ENCODE measurements at regions not wholly inside any gene's neighbourhood (a gene's known extent, or its start where the extent isn't known, plus 50 kb on each side); places are given as distances from the start of the nearest gene placed in this dataset.

- DNase-seq (ENCODE audit: low spot score in 2 of 2) = no peak
- Histone ChIP-seq H3K27me3 (ENCODE audit: low read depth) (no peaks in the 10 kb centered on the region), H3K36me3 (replicated peaks) (no peaks in the 10 kb centered on the region), H3K9me3 (no peaks in the 10 kb centered on the region), H3K4me1 (no peaks in the 10 kb centered on the region), H3K4me3 (no peak overlapping the region)
- in situ Hi-C loops (cut with MboI; ENCODE audit: low sequenced_read_pairs) = no loop called here
Measured at GRCh38 chr1:170355267-170355801, 176.6 kb upstream of the GORAB start.

GRCh38 chr1:170356585-170356984, 175.4 kb upstream of the GORAB start:
- in situ Hi-C loops (cut with MboI; ENCODE audit: low sequenced_read_pairs) = no loop called here
- Histone ChIP-seq H3K36me3 (replicated peaks) (no peaks in the 10 kb centered on the region), H3K27me3 (ENCODE audit: low read depth) (no peaks in the 10 kb centered on the region), H3K4me3 (no peak overlapping the region), H3K9me3 (no peaks in the 10 kb centered on the region), H3K4me1 (no peaks in the 10 kb centered on the region)
- no peak for DNase-seq (ENCODE audit: low spot score in 2 of 2)

- DNase-seq (ENCODE audit: low spot score in 2 of 2) = no peak
- H3K9me3 ChIP-seq = no peaks in the 10 kb centered on the region
- H3K4me3 ChIP-seq = no peak overlapping the region
- no peaks in the 10 kb centered on the region for H3K36me3 ChIP-seq (replicated peaks)
- H3K27me3 ChIP-seq (ENCODE audit: low read depth) = no peaks in the 10 kb centered on the region
- in situ Hi-C loops (cut with MboI; ENCODE audit: low sequenced_read_pairs) = no loop called here
- H3K4me1 ChIP-seq = no peaks in the 10 kb centered on the region
Measured at GRCh38 chr1:170357750-170358149, 174.2 kb upstream of the GORAB start.

GRCh38 chr1:170360601-170361000, 171.4 kb upstream of the GORAB start:
- Histone ChIP-seq H3K9me3 (no peaks in the 10 kb centered on the region), H3K27me3 (ENCODE audit: low read depth) (no peaks in the 10 kb centered on the region), H3K4me3 (no peak overlapping the region), H3K36me3 (replicated peaks) (no peaks in the 10 kb centered on the region), H3K4me1 (no peaks in the 10 kb centered on the region)
- DNase-seq (ENCODE audit: low spot score in 2 of 2) = no peak
- in situ Hi-C loops (cut with MboI; ENCODE audit: low sequenced_read_pairs) = no loop called here

- in situ Hi-C loops (cut with MboI; ENCODE audit: low sequenced_read_pairs) = no loop called here
- Histone ChIP-seq H3K27me3 (ENCODE audit: low read depth) (no peaks in the 10 kb centered on the region), H3K36me3 (replicated peaks) (no peaks in the 10 kb centered on the region), H3K4me1 (no peaks in the 10 kb centered on the region), H3K9me3 (no peaks in the 10 kb centered on the region), H3K4me3 (no peak overlapping the region)
- no peak for DNase-seq (ENCODE audit: low spot score in 2 of 2)
Measured at GRCh38 chr1:170365331-170365730, 166.6 kb upstream of the GORAB start.

GRCh38 chr1:170366980-170367379, 165.0 kb upstream of the GORAB start:
- no peaks in the 10 kb centered on the region for H3K9me3 ChIP-seq
- no peaks in the 10 kb centered on the region for H3K27me3 ChIP-seq (ENCODE audit: low read depth)
- H3K4me3 ChIP-seq = no peak overlapping the region
- no peak for DNase-seq (ENCODE audit: low spot score in 2 of 2)
- in situ Hi-C loops (cut with MboI; ENCODE audit: low sequenced_read_pairs) = no loop called here
- H3K36me3 ChIP-seq (replicated peaks) = no peaks in the 10 kb centered on the region
- H3K4me1 ChIP-seq = no peaks in the 10 kb centered on the region

- DNase-seq (ENCODE audit: low spot score in 2 of 2) = no peak
- Histone ChIP-seq H3K27me3 (ENCODE audit: low read depth) (no peaks in the 10 kb centered on the region), H3K4me3 (no peak overlapping the region), H3K36me3 (replicated peaks) (no peaks in the 10 kb centered on the region), H3K4me1 (no peaks in the 10 kb centered on the region), H3K9me3 (no peaks in the 10 kb centered on the region)
- in situ Hi-C loops (cut with MboI; ENCODE audit: low sequenced_read_pairs) = no loop called here
Measured at GRCh38 chr1:170367615-170368014, 164.4 kb upstream of the GORAB start.

GRCh38 chr1:170369000-170369399, 163.0 kb upstream of the GORAB start:
- in situ Hi-C loops (cut with MboI; ENCODE audit: low sequenced_read_pairs) = no loop called here
- H3K4me1 ChIP-seq = no peaks in the 10 kb centered on the region
- H3K4me3 ChIP-seq = no peak overlapping the region
- H3K36me3 ChIP-seq (replicated peaks) = no peaks in the 10 kb centered on the region
- no peaks in the 10 kb centered on the region for H3K27me3 ChIP-seq (ENCODE audit: low read depth)
- no peaks in the 10 kb centered on the region; the same call in 1 of the 2 replicates for H3K9me3 ChIP-seq
- DNase-seq (ENCODE audit: low spot score in 2 of 2) = no peak

- in situ Hi-C loops (cut with MboI; ENCODE audit: low sequenced_read_pairs) = no loop called here
- H3K4me1 ChIP-seq = no peaks in the 10 kb centered on the region
- no peak overlapping the region for H3K4me3 ChIP-seq
- H3K36me3 ChIP-seq (replicated peaks) = no peaks in the 10 kb centered on the region
- H3K9me3 ChIP-seq = no peaks in the 10 kb centered on the region; the same call in 1 of the 2 replicates
- DNase-seq (ENCODE audit: low spot score in 2 of 2) = no peak
- H3K27me3 ChIP-seq (ENCODE audit: low read depth) = no peaks in the 10 kb centered on the region
Measured at GRCh38 chr1:170369417-170369816, 162.5 kb upstream of the GORAB start.

- Histone ChIP-seq H3K4me3 (no peak overlapping the region), H3K9me3 (no peaks in the 10 kb centered on the region; the same call in 1 of the 2 replicates), H3K4me1 (no peaks in the 10 kb centered on the region), H3K36me3 (replicated peaks) (no peaks in the 10 kb centered on the region), H3K27me3 (ENCODE audit: low read depth) (no peaks in the 10 kb centered on the region)
- DNase-seq (ENCODE audit: low spot score in 2 of 2) = no peak
- in situ Hi-C loops (cut with MboI; ENCODE audit: low sequenced_read_pairs) = no loop called here
Measured at GRCh38 chr1:170370087-170370486, 161.9 kb upstream of the GORAB start.

GRCh38 chr1:170375082-170375723, 156.8 kb upstream of the GORAB start:
- DNase-seq (ENCODE audit: low spot score in 2 of 2) = no peak
- no peaks in the 10 kb centered on the region for H3K27me3 ChIP-seq (ENCODE audit: low read depth)
- in situ Hi-C loops (cut with MboI; ENCODE audit: low sequenced_read_pairs) = no loop called here
- no peaks in the 10 kb centered on the region for H3K36me3 ChIP-seq (replicated peaks)
- no peaks in the 10 kb centered on the region; the same call in 1 of the 2 replicates for H3K9me3 ChIP-seq
- no peak overlapping the region for H3K4me3 ChIP-seq
- H3K4me1 ChIP-seq = no peaks in the 10 kb centered on the region

- in situ Hi-C loops (cut with MboI; ENCODE audit: low sequenced_read_pairs) = no loop called here
- Histone ChIP-seq H3K36me3 (replicated peaks) (no peaks in the 10 kb centered on the region), H3K27me3 (ENCODE audit: low read depth) (no peaks in the 10 kb centered on the region), H3K9me3 (no peaks in the 10 kb centered on the region; the same call in 1 of the 2 replicates), H3K4me1 (no peaks in the 10 kb centered on the region), H3K4me3 (no peak overlapping the region)
- DNase-seq (ENCODE audit: low spot score in 2 of 2) = no peak
Measured at GRCh38 chr1:170376801-170377385, 155.1 kb upstream of the GORAB start.

- H3K9me3 ChIP-seq = no peaks in the 10 kb centered on the region; the same call in 1 of the 2 replicates
- no peak overlapping the region for H3K4me3 ChIP-seq
- no peaks in the 10 kb centered on the region for H3K4me1 ChIP-seq
Measured at GRCh38 chr1:170377440-170377839, 154.5 kb upstream of the GORAB start.

GRCh38 chr1:170377896-170378634, 153.9 kb upstream of the GORAB start:
- H3K4me1 ChIP-seq = no peaks in the 10 kb centered on the region
- in situ Hi-C loops (cut with MboI; ENCODE audit: low sequenced_read_pairs) = no loop called here
- H3K36me3 ChIP-seq (replicated peaks) = no peaks in the 10 kb centered on the region
- no peak overlapping the region for H3K4me3 ChIP-seq
- no peak for DNase-seq (ENCODE audit: low spot score in 2 of 2)
- no peaks in the 10 kb centered on the region for H3K27me3 ChIP-seq (ENCODE audit: low read depth)
- no peaks in the 10 kb centered on the region; the same call in 1 of the 2 replicates for H3K9me3 ChIP-seq

More at GRCh38 chr1:170377440-170377839, 154.5 kb upstream of the GORAB start:
- DNase-seq (ENCODE audit: low spot score in 2 of 2) = no peak
- Histone ChIP-seq H3K36me3 (replicated peaks) (no peaks in the 10 kb centered on the region), H3K27me3 (ENCODE audit: low read depth) (no peaks in the 10 kb centered on the region)
- in situ Hi-C loops (cut with MboI; ENCODE audit: low sequenced_read_pairs) = no loop called here

Measured in HAP-1 (cell line).